MM.1S (cell line): ENCODE measurements at regions not wholly inside any gene's neighbourhood (a gene's known extent, or its start where the extent isn't known, plus 50 kb on each side); places are given as distances from the start of the nearest gene placed in this dataset.
"Not testable (repeated sequence)": the region's sequence is repeated elsewhere in the genome, so short reads cannot be mapped to it uniquely, and the experiment has no call there.

Experiments used
- CTCF ChIP-seq: fragments of 300-600 bp; sonication (generic); IDR thresholded peaks from 2 replicates; pipeline ENCODE4 v1.5.1; 2016; ENCODE audit warnings: antibody characterized with exemption, low read length, mixed read lengths
- EZH2 ChIP-seq: fragments of 300-600 bp; sonication (generic); optimal IDR thresholded peaks from 2 replicates; pipeline ENCODE3; 2017; ENCODE audit warnings: low read depth, mild to moderate bottlenecking, antibody characterized with exemption, low read length, mixed read lengths
- EZH2phosphoT487 ChIP-seq: fragments of 300-600 bp; sonication (generic); IDR thresholded peaks from 2 replicates; pipeline ENCODE4 v1.6.1; 2018; ENCODE audit warnings: antibody characterized with exemption, low read length

GRCh38 chr1:83457281-83457680 is 541.7 kb downstream of the TTLL7 start:
- not testable (repeated sequence) for TF ChIP-seq CTCF, EZH2phosphoT487, EZH2
